NCI-H526 treated with DMSO at 0.1 percent for 48 hours (cell line): ENCODE measurements at regions not wholly inside any gene's neighbourhood (a gene's known extent, or its start where the extent isn't known, plus 50 kb on each side); places are given as distances from the start of the nearest gene placed in this dataset.
A peak's percentile ranks its signal among the peaks of the same experiment; 100 is the strongest.

ENCODE experiments used
- DNase-seq: peaks from one replicate; lab custom pipeline; 2025; lab: John Stamatoyannopoulos, UW

- no peak for DNase-seq
Observed at GRCh38 chr14:85363358-85363757, 166.6 kb upstream of the FLRT2 start.

GRCh38 chr14:85366226-85366625 is 163.7 kb upstream of the FLRT2 start:
- DNase-seq = no peak

- DNase-seq = no peak
Observed at GRCh38 chr14:85380881-85381280, 149.1 kb upstream of the FLRT2 start.

- DNase-seq = no peak
Observed at GRCh38 chr14:85382341-85382740, 147.6 kb upstream of the FLRT2 start.

GRCh38 chr14:85387181-85387580 is 142.8 kb upstream of the FLRT2 start:
- DNase-seq = no peak

GRCh38 chr14:85390236-85390635 is 139.7 kb upstream of the FLRT2 start:
- DNase-seq = no peak

GRCh38 chr14:85391455-85391854 is 138.5 kb upstream of the FLRT2 start:
- no peak for DNase-seq

- no peak for DNase-seq
Observed at GRCh38 chr14:85391892-85392291, 138.1 kb upstream of the FLRT2 start.

GRCh38 chr14:85399186-85399585 is 130.8 kb upstream of the FLRT2 start:
- no peak for DNase-seq

- DNase-seq = no peak
Observed at GRCh38 chr14:85400678-85401077, 129.3 kb upstream of the FLRT2 start.

GRCh38 chr14:85401384-85401783 is 128.6 kb upstream of the FLRT2 start:
- DNase-seq = no peak

GRCh38 chr14:85402569-85403162 is 127.3 kb upstream of the FLRT2 start:
- DNase-seq = no peak

- DNase-seq = no peak
Observed at GRCh38 chr14:85409481-85410210, 120.3 kb upstream of the FLRT2 start.

GRCh38 chr14:85412756-85413155 is 117.2 kb upstream of the FLRT2 start:
- DNase-seq = no peak

GRCh38 chr14:85413836-85414526 is 116.0 kb upstream of the FLRT2 start:
- DNase-seq = no peak

- DNase-seq = no peak
Observed at GRCh38 chr14:85415015-85415712, 114.8 kb upstream of the FLRT2 start.

- no peak for DNase-seq
Observed at GRCh38 chr14:85416771-85417170, 113.2 kb upstream of the FLRT2 start.

- no peak for DNase-seq
Observed at GRCh38 chr14:85417396-85417795, 112.5 kb upstream of the FLRT2 start.

- peak; percentile 13 for DNase-seq
Observed at GRCh38 chr14:85418721-85419120, 111.2 kb upstream of the FLRT2 start.

- no peak for DNase-seq
Observed at GRCh38 chr14:85420278-85420677, 109.7 kb upstream of the FLRT2 start.

- no peak for DNase-seq
Observed at GRCh38 chr14:85420707-85421106, 109.2 kb upstream of the FLRT2 start.

GRCh38 chr14:85421186-85421877 is 108.6 kb upstream of the FLRT2 start:
- no peak for DNase-seq
